ENCODE measurements at regions not wholly inside any gene's neighbourhood (a gene's known extent, or its start where the extent isn't known, plus 50 kb on each side); places are given as distances from the start of the nearest gene placed in this dataset.

DNA sequence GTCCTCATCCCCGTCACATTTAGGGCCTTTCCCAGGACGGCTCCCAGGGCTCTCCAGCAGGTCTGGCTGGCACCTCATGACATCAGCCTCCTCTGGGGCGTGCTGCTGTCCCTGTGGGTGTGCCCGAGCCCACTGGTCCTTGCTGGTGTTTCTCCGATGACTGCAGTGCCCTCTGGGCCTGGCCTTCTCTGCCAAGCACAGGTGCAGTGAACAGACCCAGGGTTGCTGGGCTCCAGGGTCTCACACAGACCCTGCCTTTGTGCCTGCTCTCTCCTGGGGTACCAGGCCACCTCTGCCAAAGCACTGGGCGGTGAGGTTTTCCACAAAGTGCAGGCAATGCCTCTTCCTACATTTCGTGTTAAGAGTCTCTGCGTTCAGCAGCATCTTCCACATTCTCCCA is 246.1 kb downstream of the ACKR3 start:
- intact Hi-C loops (cut with DNase I; ENCODE audit: low total_unique reads), result no loop called here
- TF ChIP-seq, protein P1, sequence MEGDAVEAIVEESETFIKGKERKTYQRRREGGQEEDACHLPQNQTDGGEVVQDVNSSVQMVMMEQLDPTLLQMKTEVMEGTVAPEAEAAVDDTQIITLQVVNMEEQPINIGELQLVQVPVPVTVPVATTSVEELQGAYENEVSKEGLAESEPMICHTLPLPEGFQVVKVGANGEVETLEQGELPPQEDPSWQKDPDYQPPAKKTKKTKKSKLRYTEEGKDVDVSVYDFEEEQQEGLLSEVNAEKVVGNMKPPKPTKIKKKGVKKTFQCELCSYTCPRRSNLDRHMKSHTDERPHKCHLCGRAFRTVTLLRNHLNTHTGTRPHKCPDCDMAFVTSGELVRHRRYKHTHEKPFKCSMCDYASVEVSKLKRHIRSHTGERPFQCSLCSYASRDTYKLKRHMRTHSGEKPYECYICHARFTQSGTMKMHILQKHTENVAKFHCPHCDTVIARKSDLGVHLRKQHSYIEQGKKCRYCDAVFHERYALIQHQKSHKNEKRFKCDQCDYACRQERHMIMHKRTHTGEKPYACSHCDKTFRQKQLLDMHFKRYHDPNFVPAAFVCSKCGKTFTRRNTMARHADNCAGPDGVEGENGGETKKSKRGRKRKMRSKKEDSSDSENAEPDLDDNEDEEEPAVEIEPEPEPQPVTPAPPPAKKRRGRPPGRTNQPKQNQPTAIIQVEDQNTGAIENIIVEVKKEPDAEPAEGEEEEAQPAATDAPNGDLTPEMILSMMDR (IDR thresholded peaks at IDR 0.05), result no peak
- no peak for TF ChIP-seq POLR2A (IDR thresholded peaks at IDR 0.05)
- H3K4me3 ChIP-seq (ENCODE audit: low read depth, poor library complexity, severe bottlenecking), result no peak overlapping the region
- WGBS, 2 donors, result 87% methylated on average over 6 to 8 of the region's 8 CpGs
- DNase-seq (ENCODE audit: low spot score in 2 of 2), result peak in 1 of 2 donors; percentile 43

DNA sequence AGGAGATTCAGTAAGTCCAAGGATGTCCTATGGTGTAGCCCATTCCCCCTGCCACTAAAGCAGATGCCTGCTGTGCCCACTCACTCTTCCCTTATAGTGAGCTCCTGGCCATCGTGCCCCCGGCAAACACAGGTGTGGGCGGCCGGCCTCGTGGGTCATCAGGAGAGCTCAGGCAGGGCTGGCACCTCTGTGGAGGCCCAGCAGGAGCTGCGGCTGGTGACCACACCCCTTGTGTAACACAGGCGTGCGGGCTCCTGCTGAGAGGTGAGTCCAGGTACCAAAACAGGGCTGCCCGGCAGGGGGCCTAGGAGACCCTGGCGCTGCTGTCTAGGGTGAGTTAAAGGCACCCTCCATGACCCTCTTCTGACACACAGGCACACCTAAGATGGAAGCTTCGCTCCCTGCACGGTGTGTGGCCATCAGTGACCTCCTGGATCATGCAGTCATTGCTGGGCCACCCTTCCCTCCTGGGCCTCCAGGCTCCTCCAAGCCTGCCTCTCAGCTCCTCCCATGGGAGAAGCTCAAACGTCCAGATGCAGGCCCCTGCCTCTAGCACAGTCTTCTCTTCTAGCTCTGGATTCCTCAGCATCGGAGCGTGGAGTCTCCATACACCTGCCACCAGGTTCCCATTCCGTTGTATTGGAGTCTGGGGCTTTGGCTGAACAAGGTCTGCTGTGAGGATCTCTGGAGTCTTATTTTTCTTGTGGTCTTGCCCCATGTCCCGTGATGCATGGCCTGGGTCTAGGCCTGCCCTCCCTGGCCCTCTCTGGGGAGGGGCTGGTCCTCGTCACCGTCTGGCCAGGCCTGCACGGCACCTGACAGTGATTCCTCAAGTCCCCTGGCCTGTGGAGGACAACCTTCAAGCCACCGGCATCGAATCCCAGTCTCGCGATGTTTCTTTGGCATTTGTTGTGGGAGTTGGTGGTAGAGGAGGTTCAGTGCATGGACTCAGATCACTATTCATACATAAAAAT is 246.9 kb downstream of the ACKR3 start:
- intact Hi-C loops (cut with DNase I; ENCODE audit: low total_unique reads), result no loop called here
- peak in 1 of 2 donors; percentile 72 for DNase-seq (ENCODE audit: low spot score in 2 of 2)
- no peak for TF ChIP-seq POLR2A (IDR thresholded peaks at IDR 0.05)
- TF ChIP-seq, protein P1 (IDR thresholded peaks at IDR 0.05), result no peak
- H3K4me3 ChIP-seq (ENCODE audit: low read depth, poor library complexity, severe bottlenecking), result no peak overlapping the region
- WGBS, 2 donors, result 92 to 95% methylated on average over 19 to 23 of the region's 24 CpGs

DNA sequence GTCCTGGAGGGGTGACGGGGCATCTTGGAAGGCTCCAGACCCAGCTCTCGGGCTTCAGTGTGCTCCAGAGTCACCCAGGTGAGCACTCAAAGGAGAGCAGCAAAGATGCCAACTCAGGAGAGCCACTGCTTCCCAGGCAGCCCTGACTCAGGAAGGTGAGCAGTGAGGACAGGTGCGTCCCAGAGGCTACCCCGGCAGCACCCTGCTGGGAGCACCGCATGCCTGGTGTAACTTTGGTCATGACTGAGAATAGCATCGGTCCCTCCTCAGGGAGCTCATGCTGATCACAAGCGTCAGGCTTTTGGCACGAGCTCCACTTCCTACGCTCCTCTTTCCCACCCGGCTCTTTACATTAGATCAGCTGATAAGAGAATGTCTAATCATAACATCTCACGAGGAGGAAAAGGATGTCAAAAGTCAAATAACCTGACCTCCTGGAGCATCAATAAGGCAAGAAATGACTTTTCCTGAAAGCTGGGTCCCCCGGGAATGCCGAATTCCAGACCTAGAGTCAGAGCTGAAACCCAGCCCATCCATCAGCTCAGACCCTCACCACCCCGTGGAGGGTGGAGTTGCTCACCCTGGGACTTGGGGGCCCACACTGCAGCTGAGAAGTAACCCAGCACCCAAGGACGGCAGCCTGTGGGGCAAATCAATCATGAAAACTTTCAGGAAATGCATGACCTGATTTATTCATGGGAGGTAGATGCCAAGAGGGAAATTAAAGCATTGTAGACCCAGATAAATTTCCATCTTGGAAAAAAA is 248.8 kb downstream of the ACKR3 start:
- intact Hi-C loops (cut with DNase I; ENCODE audit: low total_unique reads), result no loop called here
- peak in 1 of 2 donors; percentile 80 for DNase-seq (ENCODE audit: low spot score in 2 of 2)
- TF ChIP-seq POLR2A (IDR thresholded peaks at IDR 0.05), result no peak
- TF ChIP-seq, protein P1 (IDR thresholded peaks at IDR 0.05), result no peak
- no peak overlapping the region for H3K4me3 ChIP-seq (ENCODE audit: low read depth, poor library complexity, severe bottlenecking)
- 62 to 68% methylated on average over 13 to 14 of the region's 15 CpGs for WGBS, 2 donors

DNA sequence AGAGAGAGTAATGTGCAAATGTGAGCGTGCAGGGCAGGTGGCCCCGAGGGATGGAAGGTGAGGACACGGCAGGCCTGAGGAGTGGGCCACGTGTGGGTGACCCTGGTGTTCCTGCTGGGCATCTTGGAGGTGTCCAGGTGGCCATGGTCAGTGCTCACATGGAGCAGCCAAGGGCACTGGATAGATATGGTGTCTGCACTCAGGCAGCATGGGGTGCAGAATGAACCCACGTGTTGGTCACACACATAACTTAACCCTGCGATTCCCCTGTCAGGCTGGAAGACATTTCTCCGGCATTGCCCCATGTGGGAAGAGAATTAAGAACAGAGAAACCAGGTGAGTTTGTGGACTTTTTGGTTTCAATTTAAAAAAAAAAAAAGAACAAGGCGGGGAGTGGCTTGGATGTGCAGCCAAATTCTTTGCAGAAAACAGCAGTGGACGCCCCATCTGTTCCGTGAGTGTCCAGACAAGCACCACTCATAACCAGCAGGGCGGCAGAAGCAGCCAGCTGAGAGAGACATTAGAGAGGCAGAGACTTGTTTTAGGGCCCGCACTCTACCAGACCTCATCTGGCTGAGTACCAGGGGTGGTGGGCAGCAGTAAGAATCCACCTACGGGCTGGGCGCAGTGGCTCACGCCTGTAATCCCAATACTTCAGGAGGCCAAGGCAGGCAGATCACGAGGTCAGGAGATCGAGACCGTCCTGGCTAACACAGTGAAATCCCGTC is 249.8 kb downstream of the ACKR3 start:
- TF ChIP-seq POLR2A (IDR thresholded peaks at IDR 0.05), result no peak
- TF ChIP-seq, protein P1 (IDR thresholded peaks at IDR 0.05), result no peak
- intact Hi-C loops (cut with DNase I; ENCODE audit: low total_unique reads), result no loop called here
- WGBS, 2 donors, result 87 to 91% methylated on average over 19 of the region's 19 CpGs
- H3K4me3 ChIP-seq (ENCODE audit: low read depth, poor library complexity, severe bottlenecking), result no peak overlapping the region
- peak in 1 of 2 donors; percentile 71 for DNase-seq (ENCODE audit: low spot score in 2 of 2)

DNA sequence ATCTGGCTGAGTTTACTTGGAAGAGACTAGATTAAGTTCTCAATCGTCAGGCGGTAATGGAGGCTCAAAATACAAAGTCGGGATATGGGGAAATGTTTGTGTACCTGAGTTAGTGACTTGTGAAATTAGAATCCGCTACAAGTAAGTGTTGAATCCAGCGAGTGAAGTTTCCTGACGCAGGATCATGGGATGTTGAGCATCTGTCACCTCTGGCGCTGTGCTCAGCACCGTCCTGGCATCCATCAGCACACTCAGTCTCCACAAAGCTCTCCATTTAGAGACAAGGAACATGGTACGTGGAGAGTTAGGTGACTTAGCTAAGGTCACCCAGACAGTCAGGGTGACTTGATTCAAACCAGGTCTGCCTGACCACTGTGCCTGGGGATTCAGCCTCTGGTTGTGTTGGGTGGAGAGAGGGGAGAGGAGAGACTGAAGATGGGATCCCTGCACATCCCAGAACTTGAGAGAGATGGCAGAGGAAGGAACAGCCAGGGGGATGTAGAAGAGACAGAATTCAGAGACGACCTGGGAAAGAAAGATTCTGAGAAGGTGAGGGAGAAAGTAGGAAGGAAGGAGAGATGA is 251.2 kb downstream of the ACKR3 start:
- no peak for TF ChIP-seq POLR2A (IDR thresholded peaks at IDR 0.05)
- TF ChIP-seq, protein P1 (IDR thresholded peaks at IDR 0.05), result no peak
- no peak overlapping the region for H3K4me3 ChIP-seq (ENCODE audit: low read depth, poor library complexity, severe bottlenecking)
- intact Hi-C loops (cut with DNase I; ENCODE audit: low total_unique reads), result no loop called here
- peak in 1 of 2 donors; percentile 29 for DNase-seq (ENCODE audit: low spot score in 2 of 2)
- 90 to 91% methylated on average over 10 of the region's 10 CpGs for WGBS, 2 donors
